NCI-H526 treated with DMSO at 0.1 percent for 48 hours (cell line): ENCODE measurements at regions not wholly inside any gene's neighbourhood (a gene's known extent, or its start where the extent isn't known, plus 50 kb on each side); places are given as distances from the start of the nearest gene placed in this dataset.

Source experiments
- DNase-seq: peaks from one replicate; lab custom pipeline; 2025; lab: John Stamatoyannopoulos, UW

DNA sequence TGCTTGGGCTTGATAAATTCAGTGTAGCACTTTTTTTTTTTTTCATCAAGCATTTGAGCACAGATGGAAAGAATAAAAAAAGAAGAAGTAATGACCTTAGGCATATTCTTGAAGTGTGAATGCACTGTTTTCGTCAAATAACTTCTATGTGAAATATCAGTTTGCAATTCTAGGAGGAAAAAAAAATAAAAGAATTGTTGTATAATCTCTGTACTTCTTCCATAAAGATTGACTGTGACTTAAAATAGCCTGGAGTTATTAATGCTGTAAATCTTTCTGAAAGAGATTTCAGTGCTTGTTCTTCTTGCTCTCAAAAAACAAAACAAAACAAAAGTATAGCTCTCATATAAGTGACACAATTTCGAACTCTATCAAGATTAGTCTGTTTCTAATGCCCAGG is 536.9 kb upstream of the ZNF608 start:
- DNase-seq: no peak

DNA sequence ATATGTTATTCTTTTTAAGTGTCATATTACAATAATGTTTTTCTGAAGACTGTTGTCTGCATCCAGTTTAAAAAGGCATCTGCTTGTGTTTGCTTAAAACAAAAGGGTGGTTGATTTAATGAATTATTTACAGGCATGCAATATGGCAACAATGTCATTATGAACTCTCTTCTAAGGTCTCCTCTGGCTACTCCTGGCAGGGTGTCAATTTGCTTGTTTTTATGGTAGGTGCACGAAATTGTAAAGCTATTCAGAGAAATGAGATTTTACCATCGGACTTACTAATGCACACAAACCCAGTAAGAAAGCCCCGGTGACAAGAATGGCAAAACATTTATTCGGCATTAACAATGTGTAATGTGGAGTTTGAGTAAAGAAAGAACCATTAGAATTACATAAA is 539.8 kb upstream of the ZNF608 start:
- no peak for DNase-seq

DNA sequence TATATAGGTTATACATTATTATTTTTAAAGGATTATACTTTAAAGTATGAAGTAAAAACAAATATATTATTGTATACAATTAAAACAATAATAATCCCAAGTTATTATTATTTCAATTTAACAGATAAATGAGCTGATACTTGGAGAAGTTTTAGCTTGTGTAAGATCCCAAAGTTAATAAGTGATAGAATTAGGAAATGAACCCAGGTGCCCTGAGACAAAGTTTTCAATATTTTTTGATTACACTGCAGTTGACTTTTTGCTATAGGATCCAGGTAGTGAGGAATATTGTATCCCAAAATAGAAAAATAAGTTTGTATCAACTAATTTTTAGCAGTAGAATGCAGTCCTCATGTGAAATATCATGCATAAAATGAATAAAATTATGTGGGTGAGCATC is 543.2 kb upstream of the ZNF608 start:
- no peak for DNase-seq

DNA sequence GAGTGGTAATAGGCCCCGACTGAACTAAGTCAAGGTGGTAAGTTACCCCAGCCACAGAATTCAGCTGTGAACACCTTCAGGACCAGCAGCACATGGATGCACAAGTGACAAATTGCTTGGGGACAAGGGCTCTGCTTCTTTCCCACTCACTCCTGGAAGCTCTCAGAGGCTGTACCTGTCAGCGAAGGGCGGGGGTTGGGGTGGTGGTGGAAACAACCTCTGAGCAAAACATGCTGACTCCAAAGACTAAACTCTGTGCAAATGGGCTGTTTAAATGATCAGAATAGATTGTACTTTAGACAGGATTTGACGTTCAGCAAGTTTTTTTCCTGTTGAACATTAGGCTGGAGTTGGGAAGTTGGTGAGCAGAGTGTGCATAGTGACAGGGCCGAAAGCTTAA is 544.5 kb upstream of the ZNF608 start:
- no peak for DNase-seq

DNA sequence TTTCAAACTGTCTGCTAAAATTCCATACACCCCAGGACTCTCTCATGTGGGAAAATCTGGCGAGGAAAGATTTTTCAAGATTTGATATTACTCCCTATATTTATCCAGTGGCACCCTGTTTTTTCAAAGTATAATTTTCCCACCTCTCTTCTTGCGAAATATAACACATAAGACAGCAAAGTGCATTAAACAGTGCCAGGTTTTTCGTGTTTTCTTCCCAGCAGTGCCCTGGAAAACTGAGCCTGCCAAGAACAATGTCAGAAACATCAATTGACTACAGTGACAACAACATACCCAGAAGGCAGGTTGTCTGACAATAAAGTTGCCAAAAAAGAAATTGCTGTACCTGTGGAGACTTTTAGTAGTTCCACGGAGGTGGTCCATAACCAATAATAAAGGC is 545.0 kb upstream of the ZNF608 start:
- no peak for DNase-seq

DNA sequence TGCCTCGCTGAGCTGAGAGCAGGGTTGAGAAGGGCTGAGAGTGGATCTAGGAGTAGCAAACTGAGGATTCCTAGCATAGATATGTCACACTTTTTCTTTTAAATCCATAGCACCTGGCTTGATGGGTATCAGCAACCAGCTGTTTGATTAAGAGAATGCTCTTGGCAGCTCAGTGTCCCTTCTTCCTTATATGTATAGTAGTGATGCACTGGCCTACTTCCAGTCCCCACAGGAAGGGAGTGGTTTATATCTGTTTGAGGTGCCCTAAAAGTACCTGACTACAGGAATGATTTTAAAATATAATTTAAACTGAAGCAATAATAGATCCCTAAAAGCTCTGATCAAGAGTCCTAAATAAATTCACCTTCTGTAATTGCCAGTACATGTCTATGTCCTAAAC is 546.8 kb upstream of the ZNF608 start:
- DNase-seq: no peak

DNA sequence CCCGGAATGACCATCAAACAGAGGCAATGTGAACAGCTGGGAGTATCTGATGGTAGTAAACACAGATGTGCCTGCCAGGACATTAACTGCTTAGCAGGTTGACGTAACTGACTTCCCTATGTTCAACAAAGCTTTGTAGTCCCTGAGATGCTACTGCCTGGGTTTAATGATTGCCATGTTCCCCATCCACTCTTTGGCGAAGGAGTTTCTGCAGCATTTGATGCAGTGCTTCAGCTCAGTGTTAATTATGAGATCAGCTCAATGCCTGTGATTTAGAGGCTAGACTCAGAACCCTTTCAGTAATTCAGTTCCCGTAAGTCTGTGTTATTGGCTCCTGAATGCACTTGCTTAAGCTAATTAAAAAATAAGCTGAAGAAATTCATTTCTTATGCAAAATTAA is 547.3 kb upstream of the ZNF608 start:
- no peak for DNase-seq

DNA sequence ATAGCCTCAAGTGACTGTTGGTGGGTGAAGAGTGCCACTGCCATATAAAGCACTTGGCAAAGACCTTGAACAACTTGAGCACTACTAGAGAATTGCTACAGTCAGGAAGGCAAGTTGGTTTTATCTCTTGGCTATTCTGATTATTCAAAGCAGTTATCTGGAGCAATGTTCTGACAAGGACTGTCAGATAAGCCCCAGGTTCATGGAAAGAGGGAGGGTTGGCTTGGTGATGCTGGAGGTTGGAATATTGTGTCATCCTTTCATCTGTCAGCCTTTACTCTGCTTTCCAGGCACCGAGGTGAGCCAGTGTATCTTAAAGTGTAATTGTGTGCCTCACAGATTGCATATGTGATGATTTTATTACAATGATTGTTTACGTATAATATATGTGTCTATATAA is 548.4 kb upstream of the ZNF608 start:
- DNase-seq: no peak

DNA sequence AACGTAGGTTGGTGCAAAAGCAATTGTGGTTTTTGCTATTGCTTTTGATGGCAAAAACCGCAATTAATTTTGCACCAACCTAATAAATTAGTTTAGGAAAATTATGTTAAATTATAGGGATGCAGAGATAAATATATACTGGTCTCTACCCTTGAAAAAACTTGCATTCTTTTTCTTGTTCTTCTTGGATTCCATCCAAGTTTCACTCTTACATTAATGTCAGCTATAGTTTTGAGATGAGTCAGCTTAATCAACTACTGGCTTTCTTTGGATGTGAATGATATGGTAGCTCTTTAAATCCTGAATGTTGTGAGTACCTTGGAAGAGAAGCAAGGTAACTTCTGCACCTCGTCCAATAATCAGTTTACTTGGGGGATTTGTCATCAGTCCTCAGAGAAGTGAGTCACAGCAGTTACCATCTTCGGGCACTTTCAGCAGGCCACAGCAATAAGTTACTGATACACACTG is 549.0 kb upstream of the ZNF608 start:
- DNase-seq: no peak

DNA sequence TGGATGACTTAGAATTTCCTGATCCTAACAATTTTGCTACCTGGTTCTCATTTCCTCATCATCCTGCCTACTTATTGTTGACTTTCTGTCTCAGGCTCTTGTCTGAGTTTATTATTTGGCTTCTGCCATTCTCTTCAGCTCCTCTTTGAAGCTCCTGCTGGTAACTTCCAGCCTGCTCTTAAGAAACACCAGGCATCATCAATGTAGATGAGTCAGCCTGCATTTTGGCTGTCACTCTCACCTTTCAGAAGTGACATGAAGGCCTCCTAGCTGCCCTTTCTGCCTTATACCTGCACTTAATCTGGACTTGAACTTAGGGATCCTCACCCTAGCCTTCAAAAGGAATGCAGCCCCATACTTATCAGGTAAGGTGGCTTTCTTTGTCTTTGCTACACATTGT is 551.8 kb upstream of the ZNF608 start:
- no peak for DNase-seq

DNA sequence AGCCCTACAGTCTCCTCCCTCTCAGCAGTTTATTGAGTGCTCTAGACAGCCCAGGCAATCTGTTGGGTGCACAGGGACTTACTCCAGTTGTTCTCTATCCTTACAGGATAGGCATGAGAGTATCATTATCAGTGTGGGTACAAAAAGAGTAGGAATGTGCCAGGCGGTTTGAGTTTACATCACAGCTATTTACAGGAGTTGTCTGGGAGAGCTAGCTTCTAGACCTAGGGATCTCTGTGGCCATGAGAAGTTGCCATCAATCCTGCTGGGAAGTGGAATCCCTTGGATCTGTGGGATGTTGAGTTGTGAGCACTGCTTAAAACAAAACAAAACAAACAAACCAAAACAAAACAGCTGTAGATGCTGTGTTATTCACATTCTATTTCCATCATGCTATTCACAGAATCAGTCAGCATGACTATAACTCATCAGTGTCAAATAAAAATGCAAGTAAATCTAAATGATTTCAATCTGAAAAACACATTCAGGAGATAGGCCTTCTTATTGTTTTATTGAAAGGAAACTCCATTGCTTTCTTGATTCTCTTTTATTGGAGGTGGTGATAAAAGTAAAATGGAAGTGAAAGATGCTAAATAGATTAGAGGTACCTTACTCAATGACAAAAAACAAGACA is 552.4 kb upstream of the ZNF608 start:
- DNase-seq: no peak

DNA sequence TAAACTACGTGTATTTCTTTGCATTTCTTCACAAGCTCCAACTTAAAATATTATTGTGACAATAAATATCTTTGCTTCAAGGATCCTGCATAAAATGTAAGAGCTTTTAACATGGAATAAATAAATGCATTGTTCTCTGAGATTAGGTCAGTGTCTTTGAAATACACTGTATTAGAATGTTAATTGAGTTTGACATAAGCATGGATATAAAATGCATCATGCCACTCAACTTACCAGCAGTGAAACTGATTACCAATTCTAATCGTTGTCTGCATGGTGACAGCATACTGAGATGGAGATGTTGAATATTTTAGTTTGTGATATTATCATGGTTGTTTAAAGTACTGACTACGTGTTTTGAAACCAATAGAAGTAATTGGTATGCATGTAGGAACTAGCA is 555.3 kb upstream of the ZNF608 start:
- no peak for DNase-seq

DNA sequence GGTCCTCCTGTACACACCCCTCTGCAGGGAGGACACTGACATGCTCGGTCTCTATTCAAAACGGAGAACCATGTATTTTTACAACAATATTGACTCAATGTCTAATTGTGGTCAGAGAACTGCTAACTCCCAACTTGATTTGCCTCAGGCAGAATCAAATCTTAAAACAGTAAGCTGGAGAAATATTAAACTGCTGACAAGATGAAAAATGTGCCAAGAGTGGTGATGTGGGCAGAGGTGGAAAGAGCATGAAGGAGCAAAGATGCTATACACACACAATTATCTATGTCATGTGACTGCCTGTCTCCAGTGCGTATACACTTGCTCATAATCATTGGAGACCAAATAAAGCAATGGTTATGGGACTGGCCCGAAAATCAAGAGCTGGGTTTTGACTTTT is 556.1 kb upstream of the ZNF608 start:
- no peak for DNase-seq

DNA sequence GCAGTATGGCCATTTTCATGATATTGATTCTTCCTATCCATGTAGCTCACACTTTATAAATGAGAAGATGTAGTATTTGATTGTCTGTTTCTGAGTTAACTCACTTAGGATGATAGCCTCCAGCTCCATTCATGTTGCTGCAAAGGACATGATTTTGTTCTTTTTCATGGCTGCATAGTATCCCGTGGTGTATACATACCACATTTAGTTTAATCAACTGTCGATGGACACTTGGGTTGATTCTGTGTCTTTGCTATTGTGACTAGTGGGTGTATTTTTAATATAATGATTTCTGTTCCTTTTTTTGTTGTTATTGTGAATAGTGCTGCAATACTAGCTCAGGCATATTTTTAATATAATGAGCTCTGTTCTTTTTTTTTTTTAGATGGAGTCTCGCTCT is 560.3 kb upstream of the ZNF608 start:
- DNase-seq: no peak

DNA sequence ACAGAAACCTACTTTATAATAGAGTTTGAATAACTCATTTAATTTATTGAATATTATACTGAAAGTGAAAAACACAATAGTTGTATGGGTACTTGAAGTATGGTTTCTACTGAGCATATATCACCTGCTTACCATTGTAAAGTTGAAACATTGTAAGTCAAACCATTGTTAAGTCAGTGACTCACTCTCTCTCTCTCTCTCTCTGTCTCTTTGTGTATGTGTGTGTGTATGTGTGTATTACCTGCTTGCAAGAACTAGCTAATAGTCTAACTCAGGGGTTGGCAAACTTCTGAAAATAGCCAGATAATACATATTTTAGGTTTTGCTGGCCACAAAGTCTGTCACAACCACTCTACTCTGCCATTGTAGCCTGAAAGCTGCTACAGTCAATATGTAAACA is 564.3 kb upstream of the ZNF608 start:
- no peak for DNase-seq

DNA sequence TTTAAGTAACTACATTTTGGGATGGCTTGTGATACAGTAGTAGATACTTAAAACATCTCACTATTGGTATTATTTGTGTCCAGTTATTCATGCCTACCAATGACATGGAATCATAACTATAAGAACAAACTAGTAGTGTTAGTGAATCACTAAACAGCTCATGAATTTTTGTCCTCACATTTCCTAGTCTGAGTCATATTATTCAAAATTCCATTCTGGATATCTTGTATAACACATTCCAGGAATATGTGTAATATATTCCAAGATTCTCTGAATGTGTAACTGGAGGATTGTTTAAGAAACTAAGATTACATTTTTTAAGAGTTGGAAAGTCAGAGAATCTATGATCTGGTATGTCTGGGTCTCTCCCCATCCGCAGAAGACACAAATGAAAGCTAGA is 565.3 kb upstream of the ZNF608 start:
- no peak for DNase-seq

DNA sequence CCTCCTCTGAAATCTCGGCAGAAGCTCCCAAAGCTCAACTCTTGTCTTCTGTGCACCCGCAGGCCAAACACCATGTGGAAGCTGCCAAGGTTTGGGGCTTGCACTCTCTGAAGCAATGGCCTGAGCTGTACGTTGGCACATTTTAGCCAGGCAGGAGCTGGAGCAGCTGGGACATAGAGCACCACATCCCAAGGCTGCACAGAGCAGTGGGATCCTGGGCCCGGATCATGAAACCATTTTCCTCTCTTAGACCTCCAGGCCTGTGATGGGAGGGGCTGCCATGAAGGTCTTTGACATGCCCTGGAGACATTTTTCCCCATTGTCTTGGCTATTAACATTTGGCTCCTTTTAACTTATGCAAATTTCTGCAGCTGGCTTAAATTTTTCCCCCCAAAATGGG is 567.1 kb upstream of the ZNF608 start:
- DNase-seq: no peak

DNA sequence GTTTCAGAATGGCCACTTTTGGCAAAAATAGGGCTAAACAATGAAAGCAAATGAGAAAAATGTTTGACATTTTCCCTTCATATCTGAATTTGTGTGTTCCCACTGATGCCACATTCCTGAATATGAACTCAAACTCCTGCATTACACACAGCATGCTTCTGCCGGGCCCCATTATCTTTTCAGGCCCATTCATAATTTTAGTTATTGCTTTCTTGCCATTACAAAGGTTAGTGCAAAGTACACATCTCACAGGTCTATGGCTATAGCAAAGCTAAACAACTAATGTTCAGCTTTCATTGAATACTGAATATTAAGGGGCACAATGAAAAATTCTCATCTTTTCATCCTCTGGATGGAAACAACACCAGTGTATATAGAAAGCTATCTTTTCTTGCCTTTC is 568.9 kb upstream of the ZNF608 start:
- DNase-seq: no peak

DNA sequence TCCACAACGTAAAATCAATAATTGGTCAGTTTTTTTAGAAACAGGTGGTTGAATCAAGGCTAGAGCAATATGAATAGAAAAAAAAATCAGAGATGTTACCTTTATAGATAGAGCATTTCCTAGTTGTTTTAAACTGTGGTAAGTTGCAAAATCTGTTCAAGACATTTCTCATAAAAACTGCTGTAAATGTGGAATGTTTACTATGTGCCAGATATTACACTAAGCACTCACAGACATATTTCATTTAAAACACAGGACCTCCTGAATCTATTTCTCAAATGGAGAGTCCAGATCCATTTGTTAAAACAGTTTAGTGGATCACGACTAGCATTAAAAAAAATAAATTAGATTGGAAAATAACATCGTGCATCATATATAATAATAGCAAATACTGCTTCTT is 570.0 kb upstream of the ZNF608 start:
- DNase-seq: no peak

DNA sequence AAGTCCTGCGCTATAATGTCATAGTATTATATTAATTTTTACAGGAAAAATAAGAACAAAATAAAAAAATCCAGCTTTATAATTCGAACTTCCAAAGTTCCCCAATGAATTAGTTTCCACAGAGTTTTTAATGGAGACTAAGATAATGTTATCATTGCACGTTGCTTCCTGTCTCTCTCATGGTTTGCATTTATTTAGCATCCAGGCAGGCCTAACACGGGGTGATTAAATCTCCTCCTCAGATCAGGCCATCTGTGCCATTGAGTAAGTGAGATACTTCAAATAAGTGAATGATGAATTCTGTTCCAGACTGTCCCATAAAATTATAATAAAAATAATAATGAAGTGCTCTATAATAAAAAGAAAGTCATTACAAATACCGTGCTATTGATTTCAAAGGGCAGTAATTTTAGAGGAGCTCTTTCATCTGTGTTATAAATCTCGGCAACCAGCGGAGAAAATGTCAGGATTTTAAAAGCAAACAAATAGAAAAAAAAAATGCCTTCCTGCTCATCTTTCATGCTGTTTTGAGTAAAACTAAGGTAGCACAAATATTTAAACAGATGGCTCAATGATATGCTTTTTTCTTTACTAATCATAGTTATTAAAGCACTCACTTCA is 570.6 kb upstream of the ZNF608 start:
- no peak for DNase-seq

DNA sequence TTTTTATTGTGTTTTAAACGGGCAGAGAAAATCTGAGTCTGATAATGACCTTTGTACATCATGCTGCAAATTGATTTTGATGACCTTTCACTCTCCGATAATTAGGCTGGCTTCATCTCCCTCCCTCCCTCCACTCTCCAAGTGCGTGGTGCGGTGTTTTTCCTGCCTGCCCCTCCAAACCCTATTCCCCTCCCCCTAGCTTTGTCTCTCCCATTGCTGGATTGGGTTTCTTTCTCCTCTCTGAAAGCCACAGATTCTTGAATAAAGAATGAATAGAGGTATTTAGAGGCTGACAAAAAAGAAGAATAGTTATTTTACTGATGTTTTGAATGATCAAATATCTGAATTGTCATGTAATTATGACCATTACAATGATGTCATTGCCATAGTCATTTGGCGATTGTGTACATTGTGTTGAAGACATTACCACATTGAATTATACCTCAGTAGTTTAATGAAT is 571.1 kb upstream of the ZNF608 start:
- no peak for DNase-seq

DNA sequence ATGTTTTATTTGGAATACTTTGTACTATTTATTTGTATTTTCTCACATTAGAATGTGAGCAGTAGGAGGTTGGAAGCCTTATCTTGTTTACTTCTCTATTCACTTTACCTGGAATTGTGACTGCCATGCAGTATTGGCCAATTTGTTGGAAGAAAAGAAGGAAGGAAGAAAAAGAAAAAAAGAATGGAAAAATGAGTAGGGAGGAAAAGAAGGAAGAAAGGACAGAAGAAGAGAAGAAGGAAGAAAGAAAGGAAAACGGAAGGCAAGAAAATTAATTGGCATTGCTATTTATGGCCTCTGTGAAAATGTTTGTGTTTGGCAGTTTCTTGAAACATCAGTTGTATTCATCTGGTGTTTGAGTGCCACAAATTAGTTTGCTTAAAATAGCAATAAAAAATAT is 575.2 kb upstream of the ZNF608 start:
- DNase-seq: no peak

DNA sequence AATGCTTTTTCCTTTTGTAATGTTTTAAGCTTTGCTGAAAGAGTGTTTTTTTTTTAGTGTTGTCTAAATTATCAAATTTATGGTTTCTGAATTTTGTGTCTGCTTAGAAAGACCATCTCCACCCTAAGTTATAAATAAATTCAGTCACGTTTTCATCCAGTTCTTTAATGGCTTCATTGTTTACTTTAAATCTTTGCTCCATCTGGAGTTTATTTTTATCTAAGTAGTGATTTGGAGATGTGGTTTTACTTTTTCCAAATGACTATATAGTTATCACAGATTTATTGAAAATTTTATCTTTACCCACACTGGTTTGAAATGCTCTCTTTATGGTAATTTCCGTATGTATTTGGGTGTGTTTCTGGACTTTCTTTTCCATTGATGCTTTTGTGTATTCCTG is 577.2 kb upstream of the ZNF608 start:
- no peak for DNase-seq

DNA sequence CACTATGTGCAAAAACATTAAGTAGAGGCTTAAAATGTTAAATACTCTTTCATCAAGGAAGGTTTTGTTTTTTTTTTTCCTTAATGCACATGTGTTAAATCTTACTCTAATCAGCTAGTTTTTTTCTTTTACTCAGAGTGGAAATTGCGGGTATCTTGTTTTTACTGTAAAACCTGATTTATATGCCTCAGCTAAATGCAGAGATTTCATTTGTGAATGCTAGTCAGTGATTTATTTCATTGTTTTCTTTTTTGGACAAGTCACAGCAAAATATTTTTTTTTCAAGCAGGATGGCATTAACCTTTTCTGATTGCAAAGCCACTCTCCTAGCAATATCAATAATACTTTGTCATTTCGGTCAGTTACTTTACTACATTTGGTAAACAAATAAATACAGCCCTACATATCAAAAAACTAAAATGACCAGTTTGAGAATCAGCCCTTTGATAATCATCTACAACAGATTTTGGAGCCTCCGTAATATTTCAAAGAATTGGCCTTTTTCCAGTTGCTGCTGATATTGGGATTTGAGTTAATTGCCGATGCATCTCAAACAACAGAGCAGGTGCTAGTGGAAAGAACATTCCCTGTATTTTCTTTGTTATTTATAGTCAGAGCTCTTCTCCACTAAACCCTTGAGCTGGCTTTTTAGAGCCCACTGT is 579.2 kb upstream of the ZNF608 start:
- DNase-seq: no peak
